NCI-H2227 treated with DMSO at 0.1 percent for 48 hours (cell line): ENCODE measurements at regions not wholly inside any gene's neighbourhood (a gene's known extent, or its start where the extent isn't known, plus 50 kb on each side); places are given as distances from the start of the nearest gene placed in this dataset.
A peak's percentile ranks its signal among the peaks of the same experiment; 100 is the strongest.
"Not testable (repeated sequence)": the region's sequence is repeated elsewhere in the genome, so short reads cannot be mapped to it uniquely, and the experiment has no call there.

Experiments
- DNase-seq: peaks from one replicate; lab custom pipeline; 2025; lab: John Stamatoyannopoulos, UW

GRCh38 chr1:90291431-90292216 lies 296.7 kb downstream of the ZNF326 start:
- DNase-seq = no peak

- no peak for DNase-seq
Measured at GRCh38 chr1:90282811-90283210, 287.9 kb downstream of the ZNF326 start.

DNA sequence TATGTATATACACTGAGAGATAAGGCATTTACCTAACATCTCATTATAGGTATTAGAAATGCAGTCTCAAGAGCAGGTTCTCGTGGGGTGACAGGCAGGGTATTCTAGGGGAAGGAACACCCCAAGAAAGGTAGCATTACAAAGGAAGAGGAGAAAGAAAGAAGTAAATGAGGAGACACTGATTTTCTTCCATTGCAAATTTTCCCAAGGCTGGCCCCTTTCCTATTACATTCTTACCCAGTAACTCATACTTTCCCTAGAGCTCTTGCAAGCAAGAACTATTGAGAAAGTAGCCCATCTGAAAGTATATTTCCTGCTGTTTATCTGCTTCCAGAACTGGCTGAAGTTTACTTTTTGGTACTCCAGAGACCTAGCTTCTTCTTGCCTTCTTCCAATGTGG lies 287.0 kb downstream of the ZNF326 start:
- not testable (repeated sequence) for DNase-seq

DNA sequence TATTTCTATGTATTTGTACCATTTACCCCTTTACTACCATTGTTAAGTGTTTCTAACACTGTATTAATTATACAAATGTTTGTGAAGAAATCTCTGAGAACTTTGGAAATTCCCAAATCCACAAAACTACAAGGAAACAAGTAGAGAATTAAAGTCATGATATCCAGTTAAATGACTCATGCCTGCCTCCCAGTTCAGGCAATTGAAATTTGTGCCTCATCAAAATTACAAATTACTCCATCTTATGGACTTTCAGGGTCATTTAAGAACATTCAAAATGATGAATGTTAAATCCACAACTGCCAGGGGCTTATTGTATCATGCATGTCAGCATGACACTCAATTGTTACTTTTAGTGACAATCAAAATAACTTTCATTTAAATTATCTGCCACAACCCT lies 282.4 kb downstream of the ZNF326 start:
- no peak for DNase-seq

DNA sequence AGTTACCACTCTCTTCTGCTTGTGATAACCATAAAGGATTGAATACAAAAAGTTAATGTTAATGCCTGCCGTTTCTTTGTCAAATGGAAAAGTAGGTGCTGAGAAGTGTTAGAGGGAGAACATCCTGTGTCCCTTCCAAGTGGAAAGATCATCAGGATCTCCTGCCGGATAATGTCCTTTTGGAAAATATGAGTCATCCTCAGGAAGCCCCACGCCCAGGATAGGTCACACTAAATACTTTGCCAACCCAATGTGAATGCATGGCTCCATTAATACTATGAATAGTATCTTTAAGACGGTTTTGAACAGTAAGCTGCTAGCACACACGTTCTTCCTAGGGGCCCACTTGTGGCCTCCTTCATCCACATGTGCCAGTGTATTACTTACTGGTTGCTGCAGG lies 279.5 kb downstream of the ZNF326 start:
- no peak for DNase-seq

GRCh38 chr1:90273241-90273774 lies 278.4 kb downstream of the ZNF326 start:
- peak; percentile 23 for DNase-seq

GRCh38 chr1:90262791-90263190 lies 267.9 kb downstream of the ZNF326 start:
- no peak for DNase-seq

DNA sequence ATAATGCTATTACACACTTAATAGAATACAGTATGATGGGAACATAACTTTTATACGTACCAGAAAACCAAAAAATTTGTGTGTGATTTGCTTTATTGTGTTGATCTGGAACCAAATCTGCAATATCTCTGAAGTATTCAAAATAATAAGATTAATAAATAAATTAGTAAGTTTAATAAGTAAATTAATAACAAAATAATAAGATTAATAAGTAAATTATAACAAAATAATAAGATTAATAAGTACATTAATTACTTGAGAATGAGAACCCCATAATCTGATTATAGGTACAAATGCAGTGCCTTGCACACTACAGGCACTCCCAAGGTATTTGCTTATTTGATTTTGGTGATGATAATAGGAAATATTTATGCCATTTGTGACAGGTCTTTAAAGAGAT lies 267.4 kb downstream of the ZNF326 start:
- no peak for DNase-seq

DNA sequence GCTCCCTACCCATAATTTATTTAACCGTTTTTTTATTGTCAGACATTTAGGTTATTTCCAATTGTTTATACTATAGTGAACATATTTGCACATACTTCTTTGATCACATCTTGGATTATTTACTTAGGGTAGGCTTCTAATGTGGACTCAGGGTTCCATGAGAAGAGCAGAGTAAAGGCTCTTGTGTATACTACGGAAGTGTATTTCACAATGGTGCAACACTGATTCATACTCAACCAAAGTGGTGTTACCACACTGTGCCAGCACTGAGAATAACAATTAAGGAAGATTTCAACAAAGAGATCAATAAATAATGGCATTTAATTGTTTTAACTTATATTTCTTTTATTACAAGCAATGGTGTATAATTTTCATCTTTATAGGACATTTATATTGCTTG lies 251.2 kb downstream of the ZNF326 start:
- no peak for DNase-seq

DNA sequence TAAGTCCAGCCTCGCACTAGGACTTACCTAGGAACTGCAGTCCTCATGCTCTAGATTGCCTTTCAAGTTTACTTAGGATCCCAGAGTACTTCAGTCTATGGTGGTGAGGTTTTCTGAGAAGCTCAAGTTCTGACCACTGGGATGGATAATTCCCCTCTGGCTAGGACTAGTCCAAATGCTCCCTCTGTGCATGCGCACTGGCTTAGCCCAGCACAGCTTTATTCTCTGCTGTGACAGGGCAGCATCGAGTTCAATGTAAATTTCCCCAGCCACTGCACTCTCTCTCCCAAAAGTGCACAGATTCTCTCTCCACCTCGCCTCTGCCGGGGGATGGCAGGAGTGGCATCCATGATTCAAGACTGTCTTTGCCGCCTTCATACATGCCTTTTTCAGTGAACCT lies 241.6 kb downstream of the ZNF326 start:
- no peak for DNase-seq

DNA sequence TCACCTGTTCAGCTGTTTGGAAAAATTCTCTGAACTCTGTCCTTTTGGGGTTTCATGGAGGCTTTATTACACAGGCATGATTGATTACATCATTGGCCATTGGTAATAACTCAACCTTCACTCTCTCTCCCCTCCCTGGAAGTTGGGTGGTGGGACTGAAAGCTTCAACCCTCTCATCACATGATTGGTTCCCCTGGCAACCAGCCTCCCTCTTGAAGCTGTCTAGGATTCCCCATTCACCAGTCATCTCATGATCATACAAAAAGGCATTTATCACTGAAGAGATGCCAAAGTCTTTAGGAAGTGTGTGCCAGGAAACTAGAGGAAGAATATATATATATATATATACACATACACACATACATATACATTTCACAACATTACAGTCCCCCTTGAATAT lies 228.5 kb downstream of the ZNF326 start:
- no peak for DNase-seq

GRCh38 chr1:90220941-90221693 lies 226.2 kb downstream of the ZNF326 start:
- no peak for DNase-seq

DNA sequence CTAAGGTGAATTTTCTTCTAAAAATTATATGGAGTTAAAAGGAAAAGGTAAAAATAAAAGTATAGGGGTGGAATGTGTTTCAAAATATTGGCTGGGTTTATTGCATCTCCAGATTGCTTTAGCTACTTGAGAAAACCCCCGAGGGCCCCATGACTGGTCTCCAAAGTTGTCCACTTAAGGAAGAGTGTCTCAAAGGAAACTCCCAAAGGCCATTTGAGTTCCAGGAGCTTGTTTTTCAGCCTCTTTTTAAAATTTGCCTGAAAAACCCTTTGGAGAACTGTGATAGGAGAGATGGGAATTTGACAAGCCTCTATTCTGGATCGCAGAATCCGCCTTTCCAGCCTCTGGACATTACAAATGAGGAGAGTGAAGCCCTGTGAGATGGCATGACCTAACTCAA lies 225.6 kb downstream of the ZNF326 start:
- DNase-seq = no peak

- not testable (repeated sequence) for DNase-seq
Measured at GRCh38 chr1:90219166-90219871, 224.4 kb downstream of the ZNF326 start.

- no peak for DNase-seq
Measured at GRCh38 chr1:90210633-90211491, 216.0 kb downstream of the ZNF326 start.

DNA sequence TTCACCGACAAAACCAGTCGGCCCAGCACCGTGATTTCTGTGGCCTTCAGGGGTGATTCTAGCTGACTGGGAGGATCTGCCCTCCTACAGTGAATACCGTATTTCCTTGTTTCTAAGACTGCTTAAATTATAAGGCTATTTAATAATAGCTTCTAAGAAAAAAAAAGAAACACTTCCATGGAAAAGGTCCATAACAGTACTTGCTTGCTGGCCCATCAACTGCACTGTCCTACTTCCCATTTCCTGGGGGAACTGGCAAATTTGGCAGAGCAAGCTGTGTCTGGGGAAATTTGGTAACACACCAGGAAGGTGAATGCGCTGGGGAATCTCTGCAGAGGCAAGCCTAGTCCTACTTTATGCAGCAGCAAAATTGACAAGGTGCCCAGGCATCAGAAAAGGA lies 214.0 kb downstream of the ZNF326 start:
- DNase-seq = no peak

DNA sequence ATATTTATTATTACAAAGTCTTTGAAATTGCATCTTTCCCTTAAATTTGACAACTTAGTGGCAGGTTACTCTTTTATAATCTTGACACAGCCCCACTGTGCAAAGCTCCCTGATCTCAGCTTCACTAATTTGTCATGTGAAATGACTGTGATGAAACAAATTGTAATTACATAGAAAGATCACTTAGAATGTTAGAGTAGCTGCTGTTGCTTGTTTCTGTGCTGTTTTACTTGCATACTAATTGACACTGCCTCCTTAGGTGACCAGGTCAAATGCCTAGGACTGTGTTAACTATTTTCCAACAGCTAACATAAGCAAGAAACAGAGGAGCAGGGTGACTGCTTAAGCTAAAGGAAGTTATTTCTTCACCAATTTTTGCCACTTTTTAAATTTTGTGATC lies 211.3 kb downstream of the ZNF326 start:
- no peak for DNase-seq

DNA sequence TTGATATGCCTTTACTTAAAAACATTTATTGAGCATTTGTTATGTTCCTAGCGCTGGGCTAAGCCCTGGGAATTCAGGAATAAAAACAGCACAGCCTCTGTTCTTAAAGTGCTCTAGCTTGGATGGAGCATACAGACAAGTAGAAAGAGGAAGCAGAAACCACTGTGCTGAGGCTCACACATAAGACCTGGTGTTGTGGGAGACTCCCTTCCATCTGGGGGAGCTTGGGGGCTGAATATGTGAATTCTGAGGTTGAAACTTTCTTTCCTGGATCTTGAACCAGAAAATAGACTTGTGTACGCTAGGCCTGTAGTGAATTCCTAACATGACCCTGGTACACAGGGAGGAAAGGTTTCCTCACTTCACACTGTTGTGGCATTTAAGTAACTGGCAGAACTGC lies 209.9 kb downstream of the ZNF326 start:
- DNase-seq = no peak

GRCh38 chr1:90204023-90204590 lies 209.2 kb downstream of the ZNF326 start:
- no peak for DNase-seq

DNA sequence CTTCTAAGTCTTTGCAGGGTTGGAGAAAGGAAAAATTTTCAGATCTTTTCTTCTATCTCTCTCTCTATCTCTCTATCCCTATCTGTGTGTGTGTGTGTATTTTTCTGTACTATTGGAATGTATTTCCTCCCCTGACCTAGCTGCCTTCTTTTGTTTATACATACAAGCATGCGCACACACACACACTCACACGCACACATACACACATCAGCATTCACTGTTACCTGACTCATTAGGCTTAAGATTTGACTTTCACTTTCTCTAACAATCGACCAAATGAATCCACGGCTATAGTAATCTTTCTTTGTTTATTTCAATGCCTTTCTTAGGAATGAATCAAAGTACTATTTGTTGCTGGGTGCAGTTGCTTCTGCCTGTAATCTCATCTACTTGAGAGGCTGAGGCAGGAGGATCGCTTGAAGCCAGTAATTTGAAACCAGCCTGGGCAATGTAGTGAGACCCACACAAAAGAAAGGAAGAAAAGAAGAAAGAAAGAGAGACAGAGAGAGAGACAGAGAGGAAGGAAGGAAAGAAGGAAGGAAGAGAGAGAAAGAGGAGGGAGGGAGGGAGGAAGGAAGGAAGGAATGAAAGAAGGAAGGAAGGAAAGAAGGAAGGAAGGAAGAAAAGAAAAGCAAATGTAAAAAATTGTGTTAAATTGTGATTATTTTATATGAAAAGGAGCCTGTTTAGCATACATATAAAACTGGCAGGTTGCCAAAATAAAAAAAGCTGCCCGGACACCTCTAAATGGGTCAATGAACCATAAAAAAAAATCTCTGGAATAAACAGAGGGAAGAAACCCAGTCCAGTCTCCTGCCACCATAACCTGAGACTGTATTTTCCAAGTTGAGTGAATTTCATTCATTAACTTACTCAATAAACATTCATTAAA lies 206.8 kb downstream of the ZNF326 start:
- DNase-seq = no peak
